ENCODE measurements at regions not wholly inside any gene's neighbourhood (a gene's known extent, or its start where the extent isn't known, plus 50 kb on each side); places are given as distances from the start of the nearest gene placed in this dataset.

DNA sequence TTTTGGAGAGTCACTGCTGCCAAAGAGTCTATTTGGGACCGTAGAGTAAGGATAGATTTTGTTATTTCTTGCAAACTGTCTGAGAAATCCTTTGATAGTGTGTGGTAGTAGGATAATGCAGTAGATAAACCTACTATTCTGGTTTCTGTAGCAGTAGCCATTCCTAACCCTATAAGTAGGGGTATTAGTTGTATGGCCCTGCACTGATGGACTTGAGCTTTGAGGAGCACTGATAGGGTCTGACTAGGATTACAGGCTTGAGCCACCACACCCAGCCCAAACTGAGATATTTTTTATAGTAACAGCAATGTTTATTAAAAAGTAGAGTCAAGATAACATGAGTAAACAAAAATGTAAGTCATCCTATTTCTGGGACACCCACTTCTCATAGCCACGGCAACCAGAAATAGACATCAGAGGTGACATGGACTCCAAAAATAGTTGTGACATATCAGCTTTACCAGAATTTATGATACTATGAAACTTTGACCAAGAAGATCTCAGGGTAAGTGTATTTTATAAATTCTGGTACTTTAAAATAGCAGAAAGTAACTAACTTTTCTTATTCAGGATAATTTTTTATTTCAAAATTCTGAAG lies 479.1 kb downstream of the SUCLA2 start:
- no peak overlapping the region for H3K27ac ChIP-seq
- H3K36me3 ChIP-seq (replicated peaks in 1 of 2), result no peaks in the 10 kb centered on the region
- H3K4me3 ChIP-seq, result no peak overlapping the region
- WGBS, 4 donors, result 78 to 87% (median 83%) methylated on average over 2 of the region's 2 CpGs
- H3K9me3 ChIP-seq (replicated peaks in 1 of 3), result no peaks in the 10 kb centered on the region
- TF ChIP-seq, protein P1, sequence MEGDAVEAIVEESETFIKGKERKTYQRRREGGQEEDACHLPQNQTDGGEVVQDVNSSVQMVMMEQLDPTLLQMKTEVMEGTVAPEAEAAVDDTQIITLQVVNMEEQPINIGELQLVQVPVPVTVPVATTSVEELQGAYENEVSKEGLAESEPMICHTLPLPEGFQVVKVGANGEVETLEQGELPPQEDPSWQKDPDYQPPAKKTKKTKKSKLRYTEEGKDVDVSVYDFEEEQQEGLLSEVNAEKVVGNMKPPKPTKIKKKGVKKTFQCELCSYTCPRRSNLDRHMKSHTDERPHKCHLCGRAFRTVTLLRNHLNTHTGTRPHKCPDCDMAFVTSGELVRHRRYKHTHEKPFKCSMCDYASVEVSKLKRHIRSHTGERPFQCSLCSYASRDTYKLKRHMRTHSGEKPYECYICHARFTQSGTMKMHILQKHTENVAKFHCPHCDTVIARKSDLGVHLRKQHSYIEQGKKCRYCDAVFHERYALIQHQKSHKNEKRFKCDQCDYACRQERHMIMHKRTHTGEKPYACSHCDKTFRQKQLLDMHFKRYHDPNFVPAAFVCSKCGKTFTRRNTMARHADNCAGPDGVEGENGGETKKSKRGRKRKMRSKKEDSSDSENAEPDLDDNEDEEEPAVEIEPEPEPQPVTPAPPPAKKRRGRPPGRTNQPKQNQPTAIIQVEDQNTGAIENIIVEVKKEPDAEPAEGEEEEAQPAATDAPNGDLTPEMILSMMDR (IDR thresholded peaks at IDR 0.05), result no peak
- no peak for TF ChIP-seq POLR2A (IDR thresholded peaks at IDR 0.05)
- no peaks in the 10 kb centered on the region for H3K4me1 ChIP-seq (replicated peaks in 1 of 2)
- intact Hi-C loops (cut with DNase I), result no loop called here
- H3K27me3 ChIP-seq, result no peaks in the 10 kb centered on the region
- DNase-seq, result no peak

DNA sequence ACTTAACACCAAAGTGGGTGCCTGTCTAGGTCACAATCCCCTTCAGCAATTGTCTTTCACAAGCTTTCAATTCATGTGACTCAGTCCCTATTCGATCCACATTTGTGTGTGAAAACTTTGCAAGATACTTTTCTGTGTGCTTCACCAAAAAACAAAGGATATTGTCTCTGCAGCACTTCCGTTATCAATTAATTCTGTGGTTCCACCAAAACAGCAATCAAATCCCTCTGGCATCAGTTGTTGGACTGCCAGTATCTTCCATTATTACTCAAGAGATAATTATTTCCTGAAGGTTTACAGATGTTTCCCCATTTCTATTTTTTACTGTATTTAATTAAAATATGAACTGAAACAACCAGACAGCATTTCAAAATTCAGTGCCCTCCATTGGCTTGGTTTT lies 481.4 kb downstream of the SUCLA2 start:
- no peaks in the 10 kb centered on the region for H3K27me3 ChIP-seq
- intact Hi-C loops (cut with DNase I), result no loop called here
- DNase-seq, result no peak
- no peaks in the 10 kb centered on the region for H3K4me1 ChIP-seq (replicated peaks in 1 of 2)
- 37 to 42% (median 39%) methylated on average over 2 of the region's 2 CpGs for WGBS, 4 donors
- H3K9me3 ChIP-seq (replicated peaks in 1 of 3), result peaks cover 0 to 5% (median 0%) of the 10 kb centered on the region in 3 donors
- H3K27ac ChIP-seq, result no peak overlapping the region
- TF ChIP-seq, protein P1 (IDR thresholded peaks at IDR 0.05), result no peak
- no peak for TF ChIP-seq POLR2A (IDR thresholded peaks at IDR 0.05)
- no peak overlapping the region for H3K4me3 ChIP-seq
- H3K36me3 ChIP-seq (replicated peaks in 1 of 2), result no peaks in the 10 kb centered on the region

- Histone ChIP-seq H3K27me3 (no peaks in the 10 kb centered on the region), H3K9me3 (replicated peaks in 1 of 3) (peaks cover 0 to 5% (median 0%) of the 10 kb centered on the region in 3 donors), H3K4me1 (replicated peaks in 1 of 2) (no peaks in the 10 kb centered on the region), H3K27ac (no peak overlapping the region), H3K4me3 (no peak overlapping the region), H3K36me3 (replicated peaks in 1 of 2) (no peaks in the 10 kb centered on the region)
- TF ChIP-seq, protein P1 (IDR thresholded peaks at IDR 0.05), result no peak
- TF ChIP-seq POLR2A (IDR thresholded peaks at IDR 0.05), result no peak
- intact Hi-C loops (cut with DNase I), result no loop called here
- no peak for DNase-seq
- WGBS, 4 donors, result 82 to 100% (median 96%) methylated on average over 1 of the region's 1 CpG
Observed at GRCh38 chr13:47518530-47518929, 482.5 kb downstream of the SUCLA2 start.

DNA sequence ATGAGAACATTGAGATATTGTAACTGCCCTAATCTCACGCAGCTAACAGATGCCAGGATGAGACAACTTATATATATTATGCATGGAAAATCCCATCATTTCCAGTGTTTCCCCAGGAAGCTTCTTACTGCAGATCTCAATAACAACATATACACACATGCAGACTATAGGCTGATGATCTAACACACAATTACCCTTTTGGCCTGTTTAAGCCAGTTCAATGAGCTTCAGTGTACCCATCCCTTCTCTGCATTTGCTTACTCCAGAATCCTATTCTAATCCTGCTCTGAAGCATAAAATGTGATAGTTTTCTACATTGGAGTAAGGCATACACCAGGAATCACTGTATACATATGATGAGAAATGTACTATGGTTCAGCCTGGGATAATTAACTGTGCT lies 489.4 kb downstream of the SUCLA2 start:
- no peak for TF ChIP-seq POLR2A (IDR thresholded peaks at IDR 0.05)
- TF ChIP-seq, protein P1 (IDR thresholded peaks at IDR 0.05), result no peak
- H3K4me3 ChIP-seq, result no peak overlapping the region
- H3K36me3 ChIP-seq (replicated peaks in 1 of 2), result no peaks in the 10 kb centered on the region
- no peak for DNase-seq
- H3K27me3 ChIP-seq, result no peaks in the 10 kb centered on the region
- intact Hi-C loops (cut with DNase I), result no loop called here
- 59 to 76% (median 63%) methylated on average over 1 of the region's 1 CpG for WGBS, 4 donors
- no peak overlapping the region for H3K27ac ChIP-seq
- H3K9me3 ChIP-seq (replicated peaks in 1 of 3), result peaks cover 0 to 5% (median 0%) of the 10 kb centered on the region in 3 donors
- H3K4me1 ChIP-seq (replicated peaks in 1 of 2), result no peaks in the 10 kb centered on the region

Measured in adrenal gland (tissue), 9 donors.